ENCODE measurements at regions not wholly inside any gene's neighbourhood (a gene's known extent, or its start where the extent isn't known, plus 50 kb on each side); places are given as distances from the start of the nearest gene placed in this dataset.
A peak's percentile ranks its signal among the peaks of the same experiment; 100 is the strongest.
"Not testable (repeated sequence)": the region's sequence is repeated elsewhere in the genome, so short reads cannot be mapped to it uniquely, and the experiment has no call there.

DNA sequence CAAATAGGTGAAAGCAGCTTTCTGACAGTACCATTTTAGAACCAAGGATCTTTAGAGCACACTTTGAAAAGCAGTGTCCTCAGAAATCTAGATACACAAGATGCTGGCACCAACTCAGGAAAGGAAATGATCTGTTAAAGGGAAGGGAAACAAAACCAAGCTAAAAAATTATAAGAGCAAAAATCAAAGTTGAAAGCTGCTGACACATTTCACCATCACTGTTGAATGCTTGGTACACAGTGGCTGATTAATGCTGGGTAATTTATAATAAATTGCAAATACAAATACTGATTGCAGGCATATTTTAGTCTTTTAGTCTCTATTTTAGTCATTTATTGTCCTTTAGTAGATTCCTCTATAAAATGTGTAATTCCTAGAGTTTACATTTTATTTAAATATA is 1540.1 kb upstream of the PCDH10 start:
- H3K4me1 ChIP-seq (ENCODE audit: insufficient read depth): no peaks in the 10 kb centered on the region
- in situ Hi-C loops (cut with MboI): no loop called here
- H3K36me3 ChIP-seq (ENCODE audit: low read depth): no peaks in the 10 kb centered on the region
- no peak overlapping the region for H3K4me2 ChIP-seq (ENCODE audit: unreplicated experiment)
- H3K9me2 ChIP-seq (ENCODE audit: insufficient read depth): no peaks in the 10 kb centered on the region
- no peak overlapping the region for H3K27ac ChIP-seq
- TF ChIP-seq EZH2 (IDR thresholded peaks at IDR 0.05; ENCODE audit: insufficient read depth, poor library complexity, severe bottlenecking) (no peak), EZH2phosphoT487 (IDR thresholded peaks at IDR 0.05; ENCODE audit: insufficient read depth, low read depth) (no peak)
- no peaks in the 10 kb centered on the region for H4K20me1 ChIP-seq (ENCODE audit: insufficient read depth)
- H3K9me3 ChIP-seq (ENCODE audit: low read depth): no peaks in the 10 kb centered on the region
- no peaks in the 10 kb centered on the region for H3K79me2 ChIP-seq (ENCODE audit: insufficient read depth)
- H3K9ac ChIP-seq: no peak overlapping the region
- DNase-seq: no peak
- no peaks in the 10 kb centered on the region for H3K27me3 ChIP-seq (replicated peaks; ENCODE audit: insufficient read depth)
- H3F3A ChIP-seq (ENCODE audit: insufficient read depth): no peaks in the 10 kb centered on the region
- H2AFZ ChIP-seq: no peak overlapping the region
- no peak overlapping the region for H3K4me3 ChIP-seq

DNA sequence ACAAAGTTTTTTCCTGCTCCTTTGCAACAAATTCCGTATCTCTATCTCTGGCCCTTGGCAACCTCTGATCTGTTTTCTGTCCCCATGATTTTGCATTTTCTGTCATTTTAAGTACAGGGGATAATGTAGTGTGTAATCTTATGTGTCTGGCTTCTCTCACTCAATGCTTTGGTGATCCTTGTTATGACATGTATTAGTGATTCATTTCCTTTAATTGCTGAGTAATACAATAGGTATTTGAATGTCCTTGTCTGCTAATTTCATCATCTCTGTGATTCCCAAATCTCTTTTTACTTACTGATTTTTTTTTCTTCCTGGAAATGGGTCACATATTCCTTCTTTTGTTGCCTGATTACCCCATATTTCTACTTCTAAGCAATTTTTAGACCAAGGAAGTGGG is 1538.6 kb upstream of the PCDH10 start:
- not testable (repeated sequence) for H3K27ac ChIP-seq; H3K4me2 ChIP-seq (ENCODE audit: unreplicated experiment)

DNA sequence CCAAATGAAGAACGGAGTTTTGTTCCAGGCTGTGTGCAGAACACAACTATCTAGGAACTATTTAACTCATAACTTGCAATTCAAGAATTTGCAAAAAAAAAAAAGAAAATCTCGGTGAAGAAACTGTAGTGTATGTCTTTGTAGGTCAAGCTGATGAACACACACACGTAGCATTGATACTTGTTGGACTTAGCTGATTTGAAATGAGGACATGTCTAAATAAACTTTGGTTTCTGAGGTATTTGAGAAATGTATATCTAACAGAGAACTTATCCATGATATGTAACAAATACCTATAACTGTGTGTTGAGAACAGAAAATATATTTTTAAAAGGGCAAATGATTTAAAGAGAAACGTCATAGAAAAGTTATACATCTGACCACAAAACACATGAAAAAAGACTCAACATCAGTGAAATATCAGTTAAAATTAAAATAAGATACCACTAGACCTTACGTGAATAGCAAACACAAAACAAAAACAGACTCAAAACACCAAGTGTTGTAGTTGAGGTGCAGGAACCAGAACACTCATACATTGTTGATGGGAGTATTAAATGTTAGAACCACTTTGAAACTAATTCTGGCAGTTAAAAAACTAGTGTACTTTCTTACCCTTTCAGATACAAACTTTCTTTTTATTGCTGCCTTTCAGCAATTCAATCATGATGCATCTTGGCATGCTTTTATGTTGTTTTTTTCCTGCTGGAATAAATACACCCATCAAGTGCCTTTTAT is 1535.8 kb upstream of the PCDH10 start:
- H3K27ac ChIP-seq: no peak overlapping the region
- DNase-seq: no peak
- H3K9ac ChIP-seq: no peak overlapping the region
- TF ChIP-seq EZH2phosphoT487 (IDR thresholded peaks at IDR 0.05; ENCODE audit: insufficient read depth, low read depth) (no peak), EZH2 (IDR thresholded peaks at IDR 0.05; ENCODE audit: insufficient read depth, poor library complexity, severe bottlenecking) (no peak)
- H3K9me2 ChIP-seq (ENCODE audit: insufficient read depth): no peaks in the 10 kb centered on the region
- H3K27me3 ChIP-seq (replicated peaks; ENCODE audit: insufficient read depth): no peaks in the 10 kb centered on the region
- H3K36me3 ChIP-seq (ENCODE audit: low read depth): no peaks in the 10 kb centered on the region
- H4K20me1 ChIP-seq (ENCODE audit: insufficient read depth): no peaks in the 10 kb centered on the region
- H3F3A ChIP-seq (ENCODE audit: insufficient read depth): no peaks in the 10 kb centered on the region
- WGBS, 2 experiments (ENCODE audit: low coverage in 1 of 2, low lambda C conversion rate in 2 of 2, missing lambda C conversion rate in 2 of 2): 24 to 27% methylated on average over 5 of the region's 5 CpGs
- H2AFZ ChIP-seq: no peak overlapping the region
- in situ Hi-C loops (cut with MboI): no loop called here
- H3K4me1 ChIP-seq (ENCODE audit: insufficient read depth): no peaks in the 10 kb centered on the region
- H3K9me3 ChIP-seq (ENCODE audit: low read depth): no peaks in the 10 kb centered on the region
- no peak overlapping the region for H3K4me3 ChIP-seq
- H3K4me2 ChIP-seq (ENCODE audit: unreplicated experiment): no peak overlapping the region
- no peaks in the 10 kb centered on the region for H3K79me2 ChIP-seq (ENCODE audit: insufficient read depth)

More for the DNA sequence above, 1538.6 kb upstream of the PCDH10 start:
- H3K9me3 ChIP-seq (ENCODE audit: low read depth); H4K20me1 ChIP-seq (ENCODE audit: insufficient read depth); H3K4me1 ChIP-seq (ENCODE audit: insufficient read depth); H3K4me3 ChIP-seq; H3K36me3 ChIP-seq (ENCODE audit: low read depth); H3K9me2 ChIP-seq (ENCODE audit: insufficient read depth); H3K79me2 ChIP-seq (ENCODE audit: insufficient read depth); H3K9ac ChIP-seq; H3F3A ChIP-seq (ENCODE audit: insufficient read depth); H3K27me3 ChIP-seq (replicated peaks; ENCODE audit: insufficient read depth); in situ Hi-C loops (cut with MboI): not testable (repeated sequence)
- H2AFZ ChIP-seq: 0 out of 2 replicates have a peak overlapping the region, but pooled peaks have one; percentile 14
- DNase-seq: peak; percentile 4
- WGBS, 2 experiments (ENCODE audit: low coverage in 1 of 2, low lambda C conversion rate in 2 of 2, missing lambda C conversion rate in 2 of 2): 21 to 24% methylated on average over 1 of the region's 1 CpG

DNA sequence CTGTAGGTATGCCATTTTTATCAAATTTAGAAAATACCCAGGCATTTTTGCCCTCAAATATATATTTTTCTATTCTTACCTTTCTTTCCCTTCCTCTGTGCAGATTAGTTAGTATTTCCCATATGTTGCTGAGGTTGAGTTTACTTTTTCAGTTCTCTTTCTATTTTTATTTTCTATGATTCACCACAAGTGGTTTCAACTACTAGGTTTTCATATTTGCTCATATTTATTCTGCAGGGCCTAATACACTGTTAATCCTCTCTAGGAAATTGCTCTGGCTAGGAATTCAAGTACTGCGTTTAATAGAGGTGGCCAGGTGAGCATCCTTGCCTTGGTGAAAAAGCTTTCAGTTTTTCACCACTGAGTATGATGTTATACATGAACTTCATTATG is 1535.3 kb upstream of the PCDH10 start:
- H3F3A ChIP-seq (ENCODE audit: insufficient read depth): no peaks in the 10 kb centered on the region
- in situ Hi-C loops (cut with MboI): no loop called here
- H3K9me2 ChIP-seq (ENCODE audit: insufficient read depth): no peaks in the 10 kb centered on the region
- no peak for TF ChIP-seq EZH2phosphoT487 (IDR thresholded peaks at IDR 0.05; ENCODE audit: insufficient read depth, low read depth)
- TF ChIP-seq EZH2 (IDR thresholded peaks at IDR 0.05; ENCODE audit: insufficient read depth, poor library complexity, severe bottlenecking): no peak
- H3K36me3 ChIP-seq (ENCODE audit: low read depth): no peaks in the 10 kb centered on the region
- no peaks in the 10 kb centered on the region for H4K20me1 ChIP-seq (ENCODE audit: insufficient read depth)
- no peaks in the 10 kb centered on the region for H3K27me3 ChIP-seq (replicated peaks; ENCODE audit: insufficient read depth)
- H3K79me2 ChIP-seq (ENCODE audit: insufficient read depth): no peaks in the 10 kb centered on the region
- no peaks in the 10 kb centered on the region for H3K4me1 ChIP-seq (ENCODE audit: insufficient read depth)
- H3K27ac ChIP-seq: no peak overlapping the region
- H3K9ac ChIP-seq: no peak overlapping the region
- no peak overlapping the region for H3K4me2 ChIP-seq (ENCODE audit: unreplicated experiment)
- no peak overlapping the region for H3K4me3 ChIP-seq
- H2AFZ ChIP-seq: no peak overlapping the region
- H3K9me3 ChIP-seq (ENCODE audit: low read depth): no peaks in the 10 kb centered on the region
- WGBS, 2 experiments (ENCODE audit: low coverage in 1 of 2, low lambda C conversion rate in 2 of 2, missing lambda C conversion rate in 2 of 2): 10 to 24% methylated on average over 1 of the region's 1 CpG
- no peak for DNase-seq

DNA sequence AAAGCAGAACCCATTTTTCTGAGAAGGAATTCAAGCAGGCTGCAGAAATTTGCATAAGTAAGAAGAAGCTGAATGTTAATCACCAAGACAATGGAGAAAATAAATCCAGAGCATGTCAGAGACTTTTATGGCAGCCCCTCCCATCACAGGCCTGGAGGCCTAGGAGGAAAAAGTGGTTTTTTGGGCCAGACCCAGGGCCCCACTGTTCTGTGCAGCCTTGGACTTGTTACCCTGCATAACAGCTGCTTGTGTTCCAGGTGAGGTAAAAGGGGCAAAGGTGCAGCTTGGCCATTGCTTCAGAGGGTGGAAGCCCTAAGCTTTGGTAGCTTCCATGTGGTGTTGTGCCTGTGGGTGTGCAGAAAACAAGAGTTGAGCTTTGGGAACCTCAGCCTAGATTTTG is 1516.2 kb upstream of the PCDH10 start:
- H3K9ac ChIP-seq: no peak overlapping the region
- no peaks in the 10 kb centered on the region for H3K27me3 ChIP-seq (replicated peaks; ENCODE audit: insufficient read depth)
- no peak overlapping the region for H3K4me3 ChIP-seq
- no peaks in the 10 kb centered on the region for H3K4me1 ChIP-seq (ENCODE audit: insufficient read depth)
- no peak for TF ChIP-seq EZH2 (IDR thresholded peaks at IDR 0.05; ENCODE audit: insufficient read depth, poor library complexity, severe bottlenecking)
- TF ChIP-seq EZH2phosphoT487 (IDR thresholded peaks at IDR 0.05; ENCODE audit: insufficient read depth, low read depth): no peak
- no peak overlapping the region for H3K27ac ChIP-seq
- H4K20me1 ChIP-seq (ENCODE audit: insufficient read depth): no peaks in the 10 kb centered on the region
- DNase-seq: no peak
- H3F3A ChIP-seq (ENCODE audit: insufficient read depth): no peaks in the 10 kb centered on the region
- no peaks in the 10 kb centered on the region for H3K36me3 ChIP-seq (ENCODE audit: low read depth)
- in situ Hi-C loops (cut with MboI): no loop called here
- H2AFZ ChIP-seq: no peak overlapping the region
- H3K9me3 ChIP-seq (ENCODE audit: low read depth): peaks cover 1% of the 10 kb centered on the region
- H3K9me2 ChIP-seq (ENCODE audit: insufficient read depth): no peaks in the 10 kb centered on the region
- H3K79me2 ChIP-seq (ENCODE audit: insufficient read depth): no peaks in the 10 kb centered on the region
- H3K4me2 ChIP-seq (ENCODE audit: unreplicated experiment): no peak overlapping the region

All from GM23248 (cell line).